NCI-H2227 treated with DMSO at 0.1 percent for 48 hours (cell line): ENCODE measurements at regions not wholly inside any gene's neighbourhood (a gene's known extent, or its start where the extent isn't known, plus 50 kb on each side); places are given as distances from the start of the nearest gene placed in this dataset.

Experiments
- DNase-seq: peaks from one replicate; lab custom pipeline; 2025; lab: John Stamatoyannopoulos, UW

DNA sequence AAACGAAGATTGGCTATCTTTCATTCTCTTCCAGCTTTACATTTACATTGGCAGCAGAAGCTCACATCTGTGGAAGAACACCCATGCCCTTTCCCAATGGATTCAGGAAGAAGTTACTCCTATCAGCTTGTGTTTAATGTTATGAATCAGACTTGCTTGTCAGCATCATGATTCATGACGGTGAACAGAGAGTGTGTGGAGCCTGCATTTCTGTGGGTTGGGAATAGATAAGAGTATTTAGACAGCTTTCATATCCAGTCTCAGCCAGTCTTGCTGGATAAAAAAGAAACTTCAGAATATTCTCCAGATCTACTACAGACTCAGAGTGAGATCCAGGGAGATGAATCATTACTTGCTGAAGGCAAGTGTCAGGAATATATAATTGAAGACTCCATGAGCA is 812.9 kb upstream of the ZNF608 start:
- DNase-seq: no peak

- DNase-seq: no peak
These were observed 814.2 kb upstream of the ZNF608 start for GRCh38 chr5:125560476-125561225.

DNA sequence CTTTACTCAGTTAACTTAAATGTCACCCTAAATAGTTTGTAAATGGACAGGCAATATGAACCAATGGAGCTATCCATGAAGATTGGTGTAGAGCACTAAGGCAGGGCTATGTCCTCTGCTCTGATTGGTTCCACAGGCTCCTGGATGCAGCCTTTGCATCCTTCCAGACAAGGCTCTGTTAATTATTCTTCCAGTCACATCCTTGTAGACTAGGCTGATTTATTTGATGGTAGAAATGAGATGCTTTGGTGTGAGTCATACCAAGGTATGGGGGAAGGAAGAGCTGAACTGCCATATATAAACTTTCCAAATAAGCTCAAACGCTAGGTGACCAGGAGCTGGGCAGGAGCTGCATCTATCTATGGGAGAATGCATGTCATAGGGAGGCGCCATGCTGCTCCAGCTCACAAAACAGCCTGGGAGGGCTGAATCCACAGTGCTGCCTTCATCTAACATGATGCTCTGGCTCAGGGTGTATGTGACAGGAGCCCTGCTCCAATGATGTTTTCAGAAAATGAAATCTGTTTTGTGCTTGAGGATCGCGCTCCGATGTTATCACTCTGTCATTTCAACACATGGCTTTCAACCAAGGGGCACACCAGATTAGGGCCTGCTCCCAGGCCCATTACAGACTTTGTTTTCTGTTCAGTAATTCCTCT is 818.0 kb upstream of the ZNF608 start:
- no peak for DNase-seq

DNA sequence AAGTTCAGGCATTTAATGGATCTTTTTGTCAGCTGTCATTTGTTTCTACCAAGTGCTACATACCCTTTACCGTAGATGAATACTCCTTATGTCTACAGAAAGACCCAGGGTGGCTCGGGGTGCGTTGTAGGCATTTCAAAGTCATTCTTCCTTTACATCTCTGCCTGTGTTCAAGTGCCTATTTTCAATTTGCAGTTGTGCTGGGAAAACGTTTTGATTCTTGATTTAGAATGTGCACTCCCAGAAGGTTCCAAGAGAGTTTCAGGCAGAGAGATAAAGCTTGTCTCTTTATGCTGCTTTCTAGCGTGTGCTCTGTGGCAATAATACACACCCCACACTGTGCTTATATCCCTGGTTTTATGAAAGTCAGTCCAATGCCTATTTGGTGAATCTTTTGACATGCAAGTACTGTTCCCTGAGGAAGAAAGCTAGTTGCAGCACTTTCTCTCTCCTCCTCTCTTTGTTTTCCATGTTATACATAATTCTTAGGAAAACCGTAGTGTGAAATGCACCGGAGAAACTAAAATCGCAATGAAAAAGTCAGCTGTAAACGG is 828.1 kb upstream of the ZNF608 start:
- DNase-seq: peak; percentile 4

GRCh38 chr5:125575171-125575890 is 828.9 kb upstream of the ZNF608 start:
- no peak for DNase-seq

- DNase-seq: peak; percentile 77
These were observed 829.6 kb upstream of the ZNF608 start for GRCh38 chr5:125575891-125576505.

DNA sequence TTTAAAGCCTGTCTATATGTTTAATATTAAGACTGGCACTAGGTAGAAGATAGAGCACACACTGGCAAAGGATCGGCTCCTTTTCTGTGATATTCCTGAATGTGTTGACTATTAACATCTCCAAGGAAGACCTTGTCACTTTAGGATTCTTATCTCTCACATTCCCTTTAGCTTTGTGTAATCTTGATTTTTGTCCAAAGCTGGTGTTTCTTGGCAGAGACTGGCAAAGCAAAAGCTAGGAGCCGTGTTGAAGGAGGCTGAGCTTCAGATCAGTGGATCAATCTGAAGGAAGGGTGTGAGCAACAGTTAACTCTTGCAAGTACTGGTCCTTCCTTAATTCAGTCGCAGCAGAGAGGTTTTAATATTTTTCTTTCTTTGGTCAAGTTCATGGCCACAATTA is 830.4 kb upstream of the ZNF608 start:
- DNase-seq: no peak

DNA sequence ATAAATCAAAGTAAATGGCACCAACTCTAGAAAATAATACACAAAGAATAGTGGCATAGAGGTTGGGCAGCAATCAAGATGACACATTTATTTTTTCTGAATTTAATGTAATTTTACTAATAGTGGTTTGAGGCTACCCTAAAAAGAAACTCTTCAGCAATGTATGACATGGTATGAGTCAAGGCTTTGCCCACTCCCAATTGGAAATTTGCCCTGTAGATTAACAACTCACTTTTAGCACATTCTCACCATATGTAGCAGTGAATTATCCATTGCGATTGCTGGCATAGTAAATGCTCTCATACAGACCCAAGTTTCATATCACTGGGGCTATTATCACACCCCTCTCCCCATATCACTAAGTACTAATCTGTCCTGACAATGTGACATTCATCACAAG is 832.1 kb upstream of the ZNF608 start:
- DNase-seq: no peak

DNA sequence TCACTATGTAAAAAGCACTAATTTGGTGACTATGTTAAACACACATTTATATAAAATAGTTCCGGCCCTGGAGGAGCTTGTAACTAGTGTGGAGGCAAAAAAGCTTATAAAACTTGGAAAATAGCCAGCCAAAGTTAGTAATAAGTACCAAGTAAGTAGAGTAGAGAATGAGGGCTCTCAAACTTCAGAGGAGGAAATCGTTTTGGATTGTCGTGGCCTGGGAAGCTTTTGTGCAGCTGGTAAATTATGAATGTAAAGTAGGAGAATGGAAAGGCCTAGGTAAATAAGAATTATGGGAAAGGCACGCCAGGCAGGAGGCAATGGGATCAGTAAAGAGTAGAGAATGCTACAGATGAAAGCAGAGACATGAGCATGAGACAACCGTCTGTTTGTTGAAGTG is 832.7 kb upstream of the ZNF608 start:
- DNase-seq: no peak

DNA sequence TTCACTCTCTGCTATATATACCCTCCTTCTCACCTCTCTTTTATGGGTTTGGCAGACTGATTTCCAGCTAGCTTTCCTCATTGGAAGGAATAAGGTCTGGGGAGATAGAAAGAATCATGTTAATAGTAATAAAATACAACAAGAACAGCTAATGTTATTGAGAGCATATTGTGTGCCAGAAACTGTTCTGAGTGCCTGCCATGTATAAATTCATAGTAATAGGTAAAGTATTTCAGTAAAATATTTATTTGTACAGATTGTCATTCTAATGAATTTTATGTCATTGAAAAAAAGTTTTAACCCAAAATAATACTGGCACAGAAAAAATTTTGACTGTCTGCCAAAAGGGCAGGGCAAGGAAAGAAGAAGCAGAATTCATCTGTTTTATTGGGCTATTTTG is 834.9 kb upstream of the ZNF608 start:
- no peak for DNase-seq

GRCh38 chr5:125582352-125582751 is 835.9 kb upstream of the ZNF608 start:
- DNase-seq: no peak

DNA sequence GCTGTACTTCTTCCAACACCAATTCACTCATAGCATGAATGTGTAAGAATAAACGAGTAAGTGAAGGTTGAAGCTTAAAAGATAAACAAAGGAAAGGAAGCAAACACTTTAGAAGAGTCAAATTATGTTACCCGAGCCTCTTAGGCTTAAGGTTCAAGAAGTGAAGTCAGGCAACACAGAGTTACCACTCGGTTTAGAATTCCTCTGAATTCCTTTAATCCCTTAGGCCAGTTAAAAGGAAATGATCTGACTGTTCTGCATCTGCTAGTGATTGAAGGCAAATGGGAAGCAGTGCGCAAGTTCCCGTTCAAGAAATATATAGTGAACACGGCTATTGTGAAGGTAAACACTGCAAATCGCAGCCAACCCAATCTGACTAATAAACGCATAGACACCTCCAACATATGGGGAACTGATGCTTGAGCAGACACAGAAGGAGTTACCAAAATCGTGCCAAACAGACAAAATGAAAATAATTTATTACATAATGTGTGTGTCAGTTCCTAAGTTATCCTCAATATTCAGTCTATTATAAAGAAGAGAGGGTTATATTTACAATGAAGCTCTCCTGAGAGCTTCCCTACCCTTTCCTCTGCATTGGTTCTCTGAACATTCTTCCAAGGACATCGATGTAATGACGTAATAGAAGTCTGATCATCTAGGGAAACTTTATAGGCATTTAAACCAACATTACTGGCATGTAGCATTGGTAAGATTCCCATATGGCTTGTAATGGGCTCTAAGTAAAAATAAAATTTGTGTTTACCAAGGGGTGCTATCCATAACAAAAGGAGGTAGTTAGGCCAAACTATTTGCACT is 837.1 kb upstream of the ZNF608 start:
- no peak for DNase-seq

DNA sequence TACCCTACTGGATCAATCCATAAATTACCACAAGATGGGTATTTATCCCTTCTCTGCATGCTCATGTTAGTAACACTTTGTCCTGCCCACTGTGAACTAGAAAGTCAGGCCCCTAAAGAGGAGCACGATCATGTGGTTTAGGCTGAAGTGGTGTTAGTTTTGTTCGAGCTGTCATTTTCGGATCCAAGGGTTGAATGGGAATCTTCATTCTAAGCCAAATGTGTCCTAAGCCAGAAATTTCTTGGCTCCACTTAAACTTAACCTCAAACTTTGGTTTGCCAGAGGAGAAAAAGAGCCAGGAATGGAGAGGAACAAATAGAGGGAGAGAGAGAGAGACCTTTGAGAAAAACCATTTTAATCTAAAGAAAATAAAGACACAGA is 837.7 kb upstream of the ZNF608 start:
- no peak for DNase-seq

DNA sequence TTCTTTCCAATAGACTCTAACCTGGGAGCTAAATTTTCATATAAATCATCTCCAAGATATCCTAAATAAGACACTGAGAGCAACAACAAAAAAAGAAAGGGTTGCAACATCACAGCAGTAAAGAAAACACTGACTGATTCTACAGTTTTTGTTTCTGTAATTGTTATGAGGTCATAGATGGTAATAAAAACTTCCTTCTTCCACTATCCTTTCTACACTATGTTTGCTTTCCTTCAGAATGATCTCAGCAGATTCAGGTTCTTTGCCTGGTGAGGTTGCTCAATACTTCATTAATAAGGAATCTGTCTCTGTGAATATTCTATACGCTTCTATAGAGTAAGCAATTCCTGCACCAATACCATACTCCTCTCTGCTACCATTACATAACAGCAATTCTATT is 835.6 kb upstream of the GRAMD2B start:
- DNase-seq: no peak

- no peak for DNase-seq
These were observed 830.4 kb upstream of the GRAMD2B start for GRCh38 chr5:125592856-125593255.

DNA sequence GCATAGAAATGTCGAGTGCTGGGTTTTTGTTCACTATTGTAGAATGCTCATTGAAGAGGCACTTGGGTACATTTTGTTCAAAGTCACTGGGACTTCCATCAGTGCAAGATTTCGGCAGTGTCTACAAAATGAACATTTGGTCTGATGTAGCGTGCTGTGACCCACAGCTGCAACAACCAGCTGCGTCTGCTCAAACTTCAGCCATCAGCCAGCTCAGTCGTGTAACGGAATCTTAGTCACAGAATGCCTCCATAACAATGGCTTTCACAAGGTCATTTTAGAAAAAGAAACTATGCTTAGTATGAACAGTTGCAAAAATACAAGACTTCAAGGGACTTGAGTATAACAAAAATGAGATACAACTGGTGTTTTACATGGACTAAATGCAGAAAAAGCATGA is 828.1 kb upstream of the GRAMD2B start:
- DNase-seq: no peak

DNA sequence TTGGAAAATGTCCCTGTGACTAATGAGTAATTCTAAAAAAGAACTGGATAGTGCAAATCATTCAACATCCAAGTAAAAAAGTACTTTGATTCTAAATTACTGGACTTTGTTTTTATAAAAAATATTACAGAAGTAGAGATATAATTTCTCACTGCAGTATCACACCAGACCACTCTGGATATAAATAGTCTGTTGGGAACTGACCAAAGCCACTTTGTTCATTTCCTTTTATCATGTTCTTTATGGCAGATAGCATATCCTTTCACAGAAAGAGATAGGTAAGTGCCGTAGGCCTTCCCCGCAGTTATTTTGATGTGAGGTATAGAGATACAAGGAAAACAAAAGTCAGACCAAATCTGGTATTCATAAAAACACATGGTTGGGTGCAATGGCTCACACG is 827.4 kb upstream of the GRAMD2B start:
- DNase-seq: no peak

- no peak for DNase-seq
These were observed 825.9 kb upstream of the GRAMD2B start for GRCh38 chr5:125597338-125597737.

DNA sequence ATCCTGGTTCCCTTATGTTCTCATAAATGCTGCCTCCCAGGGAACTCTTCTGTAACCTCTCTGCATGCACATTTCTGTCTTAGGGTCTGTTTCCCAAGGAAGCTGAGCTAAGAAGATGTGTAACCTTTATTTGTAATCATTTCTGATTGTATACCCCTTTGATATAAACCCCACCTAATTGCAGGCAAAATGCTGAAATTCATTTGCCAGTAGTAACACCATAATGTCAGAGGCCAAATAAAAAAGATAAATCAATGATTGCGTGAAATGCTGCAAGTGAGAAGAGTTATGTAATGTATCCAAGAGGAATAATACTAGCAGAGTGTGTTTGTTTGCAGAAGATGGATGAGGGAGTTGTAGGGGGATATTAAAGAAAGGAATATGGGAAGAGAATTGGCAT is 822.6 kb upstream of the GRAMD2B start:
- DNase-seq: no peak

DNA sequence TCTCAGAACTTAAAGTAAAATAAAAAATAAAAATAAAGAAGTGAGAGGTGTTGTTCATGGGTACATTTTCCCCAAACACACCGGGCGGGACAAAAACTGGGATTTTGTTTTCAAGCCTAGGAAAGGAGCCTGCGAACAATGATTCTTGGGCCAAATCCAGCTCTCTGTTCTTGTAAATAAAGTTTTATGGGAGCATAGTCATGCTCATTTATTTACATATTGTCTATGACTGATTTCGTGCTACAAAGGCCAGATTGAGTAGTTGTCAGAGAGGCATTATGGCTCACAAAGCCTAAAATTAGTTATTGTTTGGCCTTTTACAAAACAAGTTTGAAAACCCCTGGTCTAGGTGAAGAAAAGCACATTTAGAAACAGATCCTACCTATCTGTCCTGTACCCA is 821.0 kb upstream of the GRAMD2B start:
- DNase-seq: no peak

DNA sequence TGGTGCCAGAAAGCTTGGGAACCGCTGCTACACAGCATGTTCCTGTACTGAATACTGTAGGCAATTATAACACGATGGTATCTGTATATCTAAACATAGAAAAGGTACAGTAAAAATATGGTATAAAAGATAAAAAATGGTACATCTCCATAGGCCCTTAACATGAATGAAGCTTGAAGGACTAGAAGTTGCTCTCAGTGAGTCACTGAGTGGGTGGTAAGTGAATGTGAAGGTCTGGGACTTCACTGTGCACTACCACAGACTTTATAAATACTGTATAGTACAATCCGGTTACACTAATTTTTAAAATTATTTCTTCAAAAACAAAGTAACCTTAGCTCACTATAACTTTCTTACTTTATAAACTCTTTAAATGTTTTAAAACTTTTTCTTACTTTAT is 819.9 kb upstream of the GRAMD2B start:
- DNase-seq: no peak

DNA sequence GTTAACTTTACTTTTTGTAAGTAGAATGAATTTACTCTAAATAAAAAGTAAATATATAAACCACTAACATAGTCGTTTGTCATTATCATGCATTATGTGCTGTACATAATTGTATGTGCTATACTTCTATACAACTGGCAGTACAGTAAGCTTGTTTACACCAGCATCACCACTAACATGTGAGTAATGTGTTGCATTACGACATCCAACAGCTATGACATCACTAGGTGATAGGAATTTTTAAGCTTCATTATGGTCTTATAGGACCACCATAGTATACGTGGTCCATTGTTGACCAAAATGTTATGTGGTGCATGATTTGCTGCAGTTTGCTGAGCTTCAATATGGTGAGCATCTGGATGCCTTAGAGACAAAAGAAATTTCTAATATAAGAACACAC is 819.1 kb upstream of the GRAMD2B start:
- no peak for DNase-seq
